Suppressor macrophage (primary cell): ENCODE measurements at regions not wholly inside any gene's neighbourhood (a gene's known extent, or its start where the extent isn't known, plus 50 kb on each side); places are given as distances from the start of the nearest gene placed in this dataset.
"Not testable (repeated sequence)": the region's sequence is repeated elsewhere in the genome, so short reads cannot be mapped to it uniquely, and the experiment has no call there.

ENCODE experiments used
- DNase-seq, 4 experiments: peaks; one replicate each; pipeline ENCODE4 v3.0.0-alpha.2; 2020 to 2022

DNA sequence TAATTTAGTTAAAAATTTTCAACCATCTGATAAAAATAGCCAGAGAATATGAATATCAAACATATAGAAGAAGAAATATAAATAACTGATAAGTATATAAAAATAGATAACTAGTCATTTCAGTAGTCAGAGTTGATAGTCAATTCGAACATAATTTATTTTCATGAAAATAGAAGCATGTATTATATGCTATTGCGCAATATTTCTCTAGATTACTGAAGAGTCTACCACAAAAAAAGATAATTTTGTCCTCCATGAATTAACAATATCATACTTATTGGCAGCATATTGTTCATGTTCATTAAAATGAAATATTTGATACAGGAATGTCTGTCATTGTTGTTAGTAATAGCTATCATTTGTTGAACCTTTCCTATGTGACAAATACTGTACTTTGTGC is 376.2 kb upstream of the TOM1L1 start:
- no peak for DNase-seq

DNA sequence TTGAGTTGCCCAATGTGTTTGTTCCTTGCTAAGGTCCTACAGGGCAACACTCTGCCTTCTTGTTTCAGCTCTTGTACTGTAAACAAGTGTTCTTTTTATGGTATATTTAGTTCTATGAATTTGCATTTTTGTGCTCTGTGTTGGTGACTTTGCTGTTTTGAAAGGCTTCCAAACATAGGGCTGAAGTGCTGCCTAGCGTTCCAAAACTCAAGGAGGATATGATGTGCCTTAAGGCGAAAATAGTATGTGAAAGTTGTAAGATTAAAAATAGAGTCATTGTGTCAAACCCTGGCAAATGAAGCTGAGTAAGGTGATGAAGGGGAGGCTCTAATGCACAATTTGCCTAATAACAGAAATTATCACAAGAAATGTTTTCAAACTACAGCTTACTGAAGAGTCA is 372.7 kb upstream of the TOM1L1 start:
- no peak for DNase-seq

DNA sequence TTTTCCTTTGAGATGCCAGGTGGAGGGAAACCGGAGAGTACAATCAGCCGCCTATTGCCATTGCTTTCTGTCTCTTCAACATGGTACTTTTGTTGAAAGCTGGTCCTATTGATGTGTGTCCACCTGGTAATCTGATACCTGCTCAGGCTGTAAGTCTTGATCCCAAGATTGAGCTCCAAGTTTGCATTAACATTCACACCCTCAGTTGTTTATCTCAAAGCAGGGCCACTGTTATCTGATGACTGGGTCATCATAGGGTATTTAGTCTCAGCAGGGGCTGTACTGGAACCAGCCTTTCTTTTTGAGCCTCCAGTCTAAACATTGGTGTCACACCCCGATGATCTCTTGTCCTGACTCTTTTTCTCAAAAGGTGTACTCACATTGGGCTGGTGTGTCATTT is 370.3 kb upstream of the TOM1L1 start:
- no peak for DNase-seq

DNA sequence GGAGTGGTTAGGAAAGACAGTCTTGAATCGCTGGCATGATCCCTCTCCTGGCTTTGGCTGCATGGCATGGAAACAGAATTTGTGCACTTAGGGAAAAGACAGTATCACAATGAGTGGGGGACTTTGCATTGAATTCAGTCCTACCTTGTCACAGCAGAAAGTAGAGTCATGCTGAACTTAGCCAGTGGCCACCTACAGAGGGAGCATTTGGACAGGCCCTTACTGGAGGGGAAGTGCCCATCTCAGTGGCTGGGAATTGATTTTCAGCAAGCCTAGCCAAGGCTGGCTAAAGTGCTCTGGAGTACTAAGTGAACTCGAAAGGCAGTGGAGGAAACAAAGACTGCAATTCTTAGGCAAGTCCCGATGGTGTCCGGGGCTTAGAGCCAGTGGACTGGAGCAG is 364.3 kb upstream of the TOM1L1 start:
- no peak for DNase-seq

DNA sequence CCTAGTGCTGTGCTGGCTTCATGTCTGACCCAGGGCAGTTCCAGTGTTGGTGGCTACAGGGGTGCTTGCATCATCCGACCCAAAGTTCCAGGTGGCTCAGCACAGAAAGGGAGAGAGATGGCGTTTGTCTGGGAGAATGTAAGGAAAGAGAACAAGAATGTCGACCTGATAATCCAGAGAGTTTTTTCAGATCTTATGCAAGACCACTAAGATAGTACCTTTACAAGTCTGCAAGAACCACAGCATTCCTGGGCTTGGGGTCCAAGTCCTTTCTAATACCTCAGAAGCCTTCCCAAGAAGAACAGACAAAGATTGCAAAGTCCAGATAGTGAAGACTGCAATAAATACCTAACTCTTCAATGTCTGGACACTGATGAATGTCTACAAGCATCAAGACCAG is 363.0 kb upstream of the TOM1L1 start:
- DNase-seq = no peak

DNA sequence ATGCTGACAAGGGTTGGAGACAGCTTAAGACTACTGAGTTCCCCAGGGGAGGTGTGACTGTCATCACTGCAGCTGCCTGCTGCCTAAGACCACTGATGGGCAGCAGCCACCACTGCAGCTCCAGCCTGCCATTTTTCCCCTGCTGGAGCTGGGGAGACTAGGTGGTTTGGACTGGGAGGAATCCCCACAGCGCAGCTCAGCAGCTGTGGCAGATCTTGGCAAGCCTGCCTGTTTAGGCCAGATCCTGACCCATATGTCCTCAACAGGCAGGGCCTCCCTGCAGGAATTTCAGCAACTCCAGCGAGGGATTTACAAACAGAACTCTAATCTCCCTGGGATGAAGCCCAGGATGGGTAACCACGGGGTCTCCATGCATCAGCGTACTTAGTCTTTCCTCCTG is 356.4 kb upstream of the TOM1L1 start:
- DNase-seq = no peak

DNA sequence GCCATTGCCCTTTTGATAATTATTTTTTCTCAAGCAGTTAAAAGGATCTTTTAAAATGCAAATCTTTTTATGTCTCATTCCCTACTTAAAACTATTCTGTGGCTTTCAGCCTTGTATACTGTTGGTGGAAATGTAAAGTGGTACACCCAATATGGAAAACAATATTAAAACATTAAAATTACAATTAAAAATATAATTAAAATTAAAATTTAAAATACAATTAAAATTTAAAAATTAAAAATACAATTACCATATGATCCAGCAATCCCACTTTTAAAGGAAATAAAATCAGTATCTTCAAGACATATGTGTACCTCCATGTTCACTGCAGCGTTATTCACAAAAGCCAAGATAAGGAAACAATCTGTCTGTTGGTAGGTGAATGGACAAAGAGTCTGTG is 340.8 kb upstream of the TOM1L1 start:
- DNase-seq = no peak

DNA sequence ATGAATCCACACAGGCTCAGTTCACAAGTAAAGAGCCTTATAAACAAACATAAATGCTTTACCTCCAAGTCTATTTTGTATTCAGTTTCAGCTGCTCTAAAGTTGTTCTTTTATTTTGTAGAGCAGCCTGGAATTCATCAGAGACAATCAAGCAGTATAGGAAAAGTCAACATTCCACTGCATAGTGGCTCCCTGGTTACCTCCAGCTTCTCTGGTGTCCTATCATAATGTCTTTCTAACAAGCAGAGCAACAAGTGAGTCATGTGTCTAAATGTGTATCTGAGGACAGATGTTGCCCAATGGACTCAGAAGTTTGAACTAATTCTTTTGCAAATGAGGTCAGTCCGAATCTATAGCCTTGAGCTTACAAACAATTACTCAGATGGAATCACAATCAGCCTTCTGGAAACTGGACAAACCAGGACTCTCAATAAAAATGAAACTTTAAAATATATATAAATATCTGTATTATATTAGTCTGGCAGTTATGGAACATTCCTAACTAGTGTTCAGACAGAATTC is 292.0 kb upstream of the TOM1L1 start:
- DNase-seq = no peak

DNA sequence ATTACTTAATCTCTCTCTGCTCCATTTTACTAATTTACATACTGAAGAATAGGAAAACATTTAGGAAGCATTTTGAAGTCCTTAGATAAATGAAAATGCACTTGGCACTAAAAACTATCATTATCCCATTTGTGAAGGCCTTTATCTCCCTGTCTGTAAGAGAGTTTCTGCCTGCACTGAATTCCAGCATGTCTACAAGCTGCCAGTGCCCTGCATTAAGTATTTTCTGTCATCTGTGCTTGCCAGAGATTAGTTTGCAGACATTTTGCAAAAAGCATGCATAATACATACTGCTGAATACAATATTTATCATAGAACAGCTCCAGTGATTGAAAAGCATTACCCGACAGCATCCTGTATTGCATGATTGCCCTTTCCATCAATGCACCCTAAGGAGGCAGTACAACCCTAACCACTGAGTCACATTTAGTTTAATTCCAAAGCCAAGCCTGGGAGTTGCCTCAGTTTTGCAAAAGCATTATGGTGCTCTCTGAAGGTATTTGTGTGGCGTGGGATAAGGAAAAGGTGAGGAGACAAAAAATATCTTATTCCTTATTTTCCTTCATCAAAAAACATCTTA is 280.2 kb upstream of the TOM1L1 start:
- no peak for DNase-seq

DNA sequence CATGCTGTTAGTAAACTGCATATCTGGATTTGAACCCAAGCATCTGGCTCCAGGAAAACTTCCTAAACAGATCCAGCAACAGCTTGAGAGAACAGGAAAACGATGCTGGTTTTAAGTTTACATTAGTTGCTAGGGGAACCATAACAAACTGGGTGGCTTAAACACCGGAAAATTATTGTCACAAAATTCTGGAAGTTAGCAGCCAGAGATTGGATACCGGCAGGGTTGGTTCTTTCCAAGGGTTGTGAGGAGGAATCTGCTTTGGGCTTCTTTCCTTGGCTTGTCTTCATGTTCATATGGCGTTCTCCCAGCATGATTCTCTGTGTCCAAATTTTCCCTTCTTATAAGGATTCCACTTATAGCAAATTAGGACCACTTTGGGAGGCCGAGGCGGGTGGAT is 276.9 kb upstream of the TOM1L1 start:
- DNase-seq = no peak

DNA sequence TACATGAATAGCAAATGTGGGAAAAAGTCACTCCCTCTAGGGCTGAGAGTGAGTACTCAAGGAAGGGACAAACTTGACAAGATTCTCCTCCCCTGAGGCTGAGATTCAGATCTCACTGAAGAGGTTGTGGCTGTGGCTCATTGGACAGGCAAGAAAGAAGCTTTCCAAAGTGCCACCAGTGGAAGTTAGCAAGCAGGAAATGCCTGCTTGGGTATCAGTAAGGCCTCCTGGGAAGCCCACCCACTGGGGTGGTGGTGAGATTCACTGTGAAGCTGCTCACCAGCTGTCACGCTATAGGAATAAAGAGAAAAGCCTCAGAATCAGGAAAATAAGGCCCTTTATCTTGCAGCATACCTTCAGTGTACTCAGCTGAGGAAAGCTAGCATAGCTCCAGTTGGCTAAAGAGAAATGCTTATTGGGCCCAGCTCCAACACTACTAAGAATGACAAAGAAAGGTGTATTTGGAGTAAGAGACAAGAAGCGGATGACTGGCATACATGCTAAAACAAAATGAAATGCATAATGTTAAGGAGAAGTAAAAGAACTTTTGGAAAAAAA is 274.4 kb upstream of the TOM1L1 start:
- no peak for DNase-seq

DNA sequence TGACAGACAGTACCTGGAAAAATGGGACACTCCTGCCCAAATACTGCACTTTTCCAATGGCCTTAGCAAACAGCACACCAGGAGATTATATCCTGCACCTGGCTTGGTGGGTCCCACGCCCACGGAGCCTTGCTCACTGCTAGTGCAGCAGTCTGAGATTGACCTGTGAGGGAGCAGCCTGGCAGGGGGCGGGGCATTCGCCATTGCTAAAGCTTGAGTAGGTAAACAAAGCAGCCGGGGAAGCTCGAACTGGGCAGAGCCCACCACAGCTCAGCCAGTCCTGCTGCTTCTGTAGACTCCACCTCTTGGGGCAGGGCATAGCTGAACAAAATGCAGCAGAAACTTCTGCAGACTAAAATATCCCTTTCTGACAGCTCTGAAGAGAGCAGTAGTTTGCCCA is 261.2 kb upstream of the TOM1L1 start:
- DNase-seq = not testable (repeated sequence)

DNA sequence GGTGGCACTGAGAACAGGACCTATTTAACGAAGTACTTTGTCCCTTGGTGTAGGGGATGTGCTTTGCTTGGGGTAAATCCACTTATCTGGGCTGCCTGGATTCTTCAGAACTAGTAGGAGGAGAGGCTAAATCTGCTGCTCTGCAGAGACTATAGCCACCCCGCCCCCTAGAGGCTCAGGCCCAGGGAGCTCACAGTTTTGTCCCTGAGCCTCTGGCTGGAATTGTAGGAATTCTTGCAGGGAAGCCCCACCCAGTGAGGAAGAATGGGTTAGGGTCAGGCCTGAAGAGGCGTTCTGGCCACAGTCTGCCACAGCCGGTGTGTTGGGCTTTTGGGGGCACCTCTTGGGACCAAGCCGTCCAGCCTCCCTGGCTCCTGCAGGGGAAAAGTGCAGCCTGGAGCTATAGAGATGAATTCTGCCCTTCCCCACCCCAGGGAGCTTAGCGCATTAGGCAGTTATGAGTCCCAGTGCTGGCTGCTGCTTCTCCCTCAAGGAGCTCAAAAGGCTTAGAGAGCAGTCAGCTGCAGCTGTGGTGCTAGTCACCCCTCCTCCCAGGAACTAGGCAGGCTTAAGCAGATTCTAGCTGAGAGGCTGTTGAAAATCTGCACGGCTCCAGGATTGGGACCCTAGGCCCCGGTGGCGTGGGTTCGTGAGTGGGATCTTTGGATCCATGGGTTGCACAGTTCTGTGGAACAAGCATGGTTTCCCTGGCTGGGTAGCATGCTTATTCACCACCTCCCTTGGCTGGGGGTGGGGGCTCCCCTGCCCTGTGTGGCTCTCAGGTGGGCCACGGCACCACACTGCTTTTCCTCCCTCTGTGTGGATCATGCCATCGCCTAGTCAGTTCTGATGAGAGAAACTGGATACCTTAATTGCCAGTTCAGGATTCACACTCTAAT is 237.4 kb upstream of the TOM1L1 start:
- no peak for DNase-seq

DNA sequence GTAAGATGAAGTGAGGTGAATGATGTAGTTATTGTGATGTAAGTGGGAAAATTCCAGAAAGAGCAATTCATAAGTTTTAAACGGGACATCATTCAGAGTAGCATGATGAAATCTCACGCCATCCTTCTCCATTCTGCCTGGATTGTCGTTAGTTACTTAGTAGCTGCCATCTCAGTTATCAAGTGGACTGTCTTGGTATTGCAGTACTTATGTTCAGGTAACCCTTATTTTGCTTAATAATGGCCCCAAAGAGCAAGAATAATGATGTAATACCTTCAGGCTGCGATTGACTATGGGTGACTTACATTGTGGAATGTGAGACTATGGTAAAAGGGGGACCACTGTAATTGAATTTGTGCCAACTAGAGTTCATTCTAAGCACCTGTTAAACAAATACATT is 234.1 kb upstream of the TOM1L1 start:
- DNase-seq = no peak

DNA sequence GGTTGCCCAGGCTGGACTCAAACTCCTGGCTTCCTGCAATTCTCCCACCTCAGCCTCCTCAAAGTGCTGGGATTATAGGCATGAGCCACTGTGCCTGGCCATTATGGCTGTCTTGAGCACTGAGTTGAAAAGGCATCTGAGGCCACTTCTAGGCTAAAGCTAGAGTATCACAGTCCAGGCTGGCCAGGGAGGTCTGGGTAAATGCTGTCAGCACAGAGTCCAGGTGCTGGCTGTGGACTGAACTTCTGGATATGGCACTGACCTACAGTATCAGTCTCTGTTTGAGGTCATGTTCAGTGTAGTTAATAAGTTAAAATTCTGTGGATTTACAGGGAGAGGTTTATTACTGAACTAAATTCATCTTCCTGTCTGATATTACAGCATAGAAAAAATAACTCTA is 222.5 kb upstream of the TOM1L1 start:
- no peak for DNase-seq

DNA sequence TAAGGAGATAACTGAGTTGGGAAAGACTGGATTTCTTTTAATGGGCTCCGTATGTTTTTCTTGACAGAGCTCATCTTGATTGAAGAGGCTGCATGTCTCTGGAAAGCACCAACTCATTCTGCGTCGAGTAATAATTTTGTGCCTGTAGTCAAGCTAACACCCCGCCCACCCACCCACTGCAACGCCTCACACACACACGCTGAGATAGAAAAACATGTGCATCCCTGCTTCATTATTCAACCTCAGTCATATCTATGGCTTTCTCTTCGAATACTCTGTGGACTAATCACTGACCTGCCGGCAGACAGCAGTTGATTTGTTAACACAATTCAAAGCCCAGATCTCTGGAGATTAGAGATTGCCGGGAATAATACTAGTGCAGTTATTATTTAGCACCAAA is 220.2 kb upstream of the TOM1L1 start:
- no peak for DNase-seq

DNA sequence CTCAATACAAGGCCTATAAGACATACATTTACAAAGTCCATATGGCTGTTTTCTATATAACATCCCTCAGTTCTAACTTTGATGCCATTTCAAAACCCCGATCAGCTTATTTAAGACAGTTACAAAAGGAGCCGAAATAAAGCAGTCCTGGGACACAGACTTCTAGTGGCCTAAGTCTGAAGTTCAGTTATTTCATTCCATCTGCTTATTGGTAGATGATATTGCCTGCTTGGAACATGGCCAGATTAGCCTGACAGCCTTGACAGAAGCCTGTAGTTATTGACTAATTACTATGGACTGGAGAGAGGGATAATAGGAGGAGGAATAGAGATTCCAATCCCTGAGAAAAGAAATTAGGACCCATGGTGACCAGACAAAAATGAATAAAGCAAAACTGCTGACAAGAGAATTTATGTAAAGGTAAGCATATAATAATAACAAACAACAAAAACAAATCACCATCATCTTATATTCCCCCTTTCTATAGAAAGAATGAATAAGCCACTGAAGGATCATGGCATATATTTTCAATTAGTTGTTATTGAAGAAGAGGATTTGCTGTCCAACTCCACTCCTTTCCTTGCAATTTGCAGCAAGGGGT is 206.3 kb upstream of the TOM1L1 start:
- DNase-seq = no peak

DNA sequence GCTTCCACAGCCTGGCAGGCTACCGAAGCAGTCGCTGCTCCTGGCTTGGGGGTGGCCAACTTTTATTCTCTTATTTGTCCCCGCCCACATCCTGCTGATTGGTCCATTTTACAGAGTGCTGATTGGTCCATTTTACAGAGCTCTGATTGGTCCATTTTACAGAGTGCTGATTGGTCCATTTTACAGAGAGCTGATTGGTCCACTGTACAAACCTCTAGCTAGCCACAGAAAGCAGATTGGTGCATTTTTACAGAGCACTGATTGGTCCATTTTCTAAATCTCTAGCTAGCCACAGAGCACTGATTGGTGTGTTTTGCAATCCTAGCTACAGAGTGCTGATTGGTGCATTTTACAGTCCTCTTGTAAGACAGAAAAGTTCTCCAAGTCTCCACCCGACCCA is 187.9 kb upstream of the TOM1L1 start:
- not testable (repeated sequence) for DNase-seq

DNA sequence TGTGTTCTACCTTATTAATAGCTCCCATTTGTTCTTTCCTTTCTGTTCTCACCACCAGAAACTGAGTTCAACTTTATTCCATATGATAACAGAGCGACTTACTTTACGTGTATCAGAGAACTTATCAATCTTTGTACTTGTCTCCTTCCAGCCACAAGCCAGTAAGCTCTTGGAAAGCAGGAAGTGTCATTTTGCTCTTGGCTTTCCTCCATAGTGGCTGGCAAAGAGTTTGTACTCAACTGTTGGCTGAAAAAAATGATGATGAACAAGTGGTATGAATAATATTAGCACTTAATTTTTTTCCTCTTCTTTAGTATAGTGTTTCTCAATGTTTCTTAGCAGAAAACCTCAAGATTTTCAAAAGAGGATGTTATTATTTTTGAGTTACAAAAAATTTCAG is 182.4 kb upstream of the TOM1L1 start:
- no peak for DNase-seq

DNA sequence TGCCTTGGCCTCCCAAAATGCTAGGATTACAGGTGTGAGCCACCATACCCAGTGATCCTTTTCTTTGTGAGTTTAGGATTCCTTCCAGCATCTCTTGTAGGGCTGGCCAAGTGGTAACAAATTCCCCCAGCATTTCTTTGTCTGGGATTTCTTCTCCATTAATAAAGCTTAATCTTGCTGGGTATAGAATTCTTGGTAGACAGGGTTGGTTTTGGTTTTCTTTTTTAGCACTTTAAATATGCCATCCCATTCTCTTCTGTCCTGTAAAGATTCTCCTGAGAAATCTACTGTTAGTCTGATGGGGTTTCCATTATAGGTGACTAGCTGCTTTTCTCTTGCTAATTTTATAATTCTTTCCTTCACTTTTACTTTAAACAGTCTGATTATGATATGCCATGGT is 173.0 kb upstream of the TOM1L1 start:
- no peak for DNase-seq

DNA sequence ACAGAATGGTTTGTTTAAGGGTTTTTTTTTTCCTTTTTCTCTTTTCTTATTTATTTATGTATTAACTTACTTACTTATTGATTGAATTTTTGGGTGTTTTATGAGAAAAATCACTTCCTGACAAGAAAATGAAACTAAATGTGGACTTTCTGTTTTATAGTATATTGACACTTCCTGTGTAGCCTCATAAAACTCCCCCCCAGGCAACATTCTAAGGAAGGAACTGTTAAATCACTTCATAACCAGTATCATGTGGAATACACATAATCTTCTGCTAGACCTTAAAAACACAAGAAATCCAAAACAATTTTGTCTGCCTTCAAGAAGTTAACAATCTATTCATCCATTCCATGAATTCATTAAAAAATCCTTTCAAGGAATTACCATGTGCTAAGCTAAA is 164.1 kb upstream of the TOM1L1 start:
- no peak for DNase-seq

DNA sequence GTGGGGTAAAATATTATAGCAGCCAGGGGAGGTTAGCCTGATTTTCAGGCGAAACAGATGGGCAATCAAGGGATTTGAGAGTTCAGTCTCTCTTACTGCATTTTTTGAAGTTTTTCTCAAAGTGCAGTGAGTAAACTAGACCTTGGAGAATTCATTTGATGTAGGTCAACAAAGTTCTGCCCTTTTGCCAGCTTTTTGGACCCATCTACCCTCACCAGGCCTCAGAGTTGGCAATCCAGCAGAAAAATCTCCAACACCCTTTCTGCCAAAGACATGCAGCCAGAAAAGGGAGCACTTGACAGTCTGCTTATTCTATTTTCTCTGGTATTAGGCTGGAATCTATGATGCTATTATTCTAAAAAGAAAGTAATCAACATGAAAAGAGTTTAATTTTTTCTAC is 162.2 kb upstream of the TOM1L1 start:
- DNase-seq = no peak

DNA sequence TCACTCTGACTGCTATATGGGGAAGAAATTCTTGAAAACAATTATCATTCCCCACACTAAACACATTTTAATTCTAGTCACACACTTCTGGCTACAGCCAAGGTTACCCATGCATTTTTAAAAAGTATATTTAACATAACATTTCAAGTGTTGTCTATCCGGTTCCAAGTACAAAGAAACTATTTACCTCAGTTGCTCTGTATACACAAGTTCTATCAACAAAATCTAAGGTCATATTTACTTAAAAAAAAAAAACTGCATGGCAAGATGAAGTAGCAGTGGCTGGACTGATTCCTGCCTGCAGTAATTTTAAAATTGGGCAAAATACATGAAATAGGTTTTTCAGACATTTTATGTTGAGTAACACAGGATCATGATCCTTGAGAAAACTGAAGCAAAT is 155.9 kb upstream of the TOM1L1 start:
- no peak for DNase-seq

DNA sequence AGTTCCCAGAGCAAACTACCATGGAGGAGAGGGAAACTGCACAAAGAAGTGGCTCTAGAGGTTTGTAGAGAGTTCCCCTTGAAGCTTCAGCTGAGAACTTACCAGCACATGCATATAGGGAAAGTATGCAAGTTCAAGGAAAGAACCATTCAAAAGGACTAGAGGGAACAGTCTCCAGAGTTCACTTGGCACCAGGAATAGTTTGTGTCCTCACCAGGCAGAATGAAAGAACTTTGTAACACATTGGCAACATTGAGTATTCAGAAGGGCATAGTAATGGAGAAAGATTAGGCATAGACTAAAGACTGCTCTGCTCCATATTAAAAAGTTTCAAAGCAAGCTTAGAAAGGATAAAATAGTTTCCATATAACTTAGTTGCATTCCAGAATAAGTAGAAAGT is 155.4 kb upstream of the TOM1L1 start:
- DNase-seq = no peak
